SU-DHL-6 (cell line): ENCODE measurements at regions not wholly inside any gene's neighbourhood (a gene's known extent, or its start where the extent isn't known, plus 50 kb on each side); places are given as distances from the start of the nearest gene placed in this dataset.

Experiments used
- H2AFZ ChIP-seq: fragments of 200-600 bp; sonication (generic); 2 replicates; pipeline ENCODE4 v1.6.1; 2014; ENCODE audit warnings: low read depth, mild to moderate bottlenecking, moderate library complexity, mixed read lengths, antibody characterized with exemption, low read length; ENCODE audit not compliant: severe bottlenecking
- H3F3A ChIP-seq: fragments of 200-600 bp; shearing (Covaris generic); 2 replicates; pipeline ENCODE4 v1.6.0; 2016; ENCODE audit warnings: antibody characterized with exemption, mild to moderate bottlenecking; ENCODE audit not compliant: insufficient read depth
- H3K27ac ChIP-seq: fragments of 200-600 bp; sonication (generic); 2 replicates; pipeline ENCODE4 v1.5.1; 2016; ENCODE audit warnings: low read depth, mild to moderate bottlenecking, low read length, moderate library complexity, mixed read lengths
- H3K27me3 ChIP-seq: fragments of 200-600 bp; sonication (generic), shearing (Covaris generic); 2 replicates; pipeline ENCODE4 v1.6.0; 2014; ENCODE audit warnings: mild to moderate bottlenecking, low read length
- H3K36me3 ChIP-seq: fragments of 200-600 bp; sonication (generic); 2 replicates; pipeline ENCODE4 v1.6.1; 2014; ENCODE audit warnings: mild to moderate bottlenecking, low read length, mixed read lengths
- H3K4me2 ChIP-seq: fragments of 300-600, 200-600 bp; shearing (Covaris generic), sonication (generic); 2 replicates; pipeline ENCODE4 v1.6.0; 2014; ENCODE audit warnings: low read length, low read depth, mild to moderate bottlenecking; ENCODE audit not compliant: poor library complexity, severe bottlenecking
- H3K4me3 ChIP-seq: fragments of 200-600 bp; sonication (generic); 2 replicates; pipeline ENCODE4 v1.5.1; 2014; ENCODE audit warnings: antibody characterized with exemption, low read length, mild to moderate bottlenecking, mixed read lengths; ENCODE audit not compliant: insufficient read depth, poor library complexity, severe bottlenecking
- H3K79me2 ChIP-seq: fragments of 200-600 bp; sonication (generic); 2 replicates; pipeline ENCODE4 v1.6.1; 2014; ENCODE audit warnings: mild to moderate bottlenecking, low read length, moderate library complexity; ENCODE audit not compliant: insufficient read depth
- H3K9ac ChIP-seq: fragments of 200-600 bp; sonication (generic); 2 replicates; pipeline ENCODE4 v1.7.0; 2014; ENCODE audit warnings: mild to moderate bottlenecking, low read length
- H3K9me2 ChIP-seq: fragments of 200-600 bp; sonication (generic); replicated peaks from 2 replicates; pipeline ENCODE4 v1.6.1; 2014; ENCODE audit warnings: low read length; ENCODE audit not compliant: insufficient read depth
- H3K9me3 ChIP-seq: fragments of 200-600 bp; sonication (generic); 2 replicates; pipeline ENCODE4 v1.6.1; 2014; ENCODE audit warnings: low read length, mixed read lengths; ENCODE audit not compliant: insufficient read depth
- H4K20me1 ChIP-seq: fragments of 200-600 bp; sonication (generic); 2 replicates; pipeline ENCODE4 v1.6.1; 2014; ENCODE audit warnings: low read depth, mild to moderate bottlenecking, antibody characterized with exemption, low read length, moderate library complexity, mixed read lengths
- CTCF ChIP-seq: fragments of 200-600 bp; sonication (generic); IDR thresholded peaks from one replicate; pipeline ENCODE4 v1.5.1; 2017; ENCODE audit warnings: antibody characterized with exemption, mild to moderate bottlenecking, low read length, moderate library complexity; ENCODE audit not compliant: insufficient read depth, poor library complexity, severe bottlenecking
- EZH2phosphoT487 ChIP-seq: fragments of 200-600 bp; sonication (generic), shearing (Covaris generic); conservative IDR thresholded peaks from 2 replicates; pipeline ENCODE4 v1.6.1; 2018; ENCODE audit warnings: mild to moderate bottlenecking, antibody characterized with exemption, low read length, moderate library complexity, mixed read lengths

DNA sequence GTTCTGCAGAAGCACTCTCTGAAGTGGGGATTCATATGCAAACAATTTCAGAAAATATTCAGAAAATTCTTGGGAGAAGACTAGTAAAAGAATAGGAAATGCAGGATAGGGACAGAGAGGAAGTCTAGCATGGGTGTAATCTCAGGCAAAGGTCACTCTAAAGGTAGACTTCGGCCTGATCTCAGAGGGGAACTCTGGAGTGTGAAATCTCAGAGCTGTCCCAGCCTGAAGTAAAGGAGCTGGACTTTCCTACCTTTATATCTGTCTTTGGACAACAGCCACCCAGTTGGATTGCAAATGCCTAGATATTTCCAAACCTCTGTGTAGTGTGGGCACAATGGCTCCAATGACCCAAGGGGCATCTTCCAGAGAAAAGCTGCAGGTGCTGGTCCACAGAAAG is 379.8 kb downstream of the GPATCH2 start:
- Histone ChIP-seq H3K9me3 (no peaks in the 10 kb centered on the region), H3F3A (no peaks in the 10 kb centered on the region), H3K27ac (no peak overlapping the region), H3K9ac (no peak overlapping the region), H3K4me3 (no peak overlapping the region), H3K27me3 (no peaks in the 10 kb centered on the region), H3K79me2 (no peaks in the 10 kb centered on the region), H2AFZ (no peak overlapping the region), H3K9me2 (no peaks in the 10 kb centered on the region), H4K20me1 (no peaks in the 10 kb centered on the region), H3K4me2 (no peak overlapping the region), H3K36me3 (no peaks in the 10 kb centered on the region)
- no peak for TF ChIP-seq EZH2phosphoT487
- TF ChIP-seq CTCF: no peak

- no peak overlapping the region for H3K4me3 ChIP-seq
- no peaks in the 10 kb centered on the region for H3K79me2 ChIP-seq
- no peak overlapping the region for H3K4me2 ChIP-seq
- H2AFZ ChIP-seq: no peak overlapping the region
- H3K27me3 ChIP-seq: no peaks in the 10 kb centered on the region
- no peaks in the 10 kb centered on the region for H4K20me1 ChIP-seq
- no peak overlapping the region for H3K27ac ChIP-seq
- no peaks in the 10 kb centered on the region for H3K36me3 ChIP-seq
- no peaks in the 10 kb centered on the region for H3K9me2 ChIP-seq
- no peaks in the 10 kb centered on the region for H3F3A ChIP-seq
- no peaks in the 10 kb centered on the region for H3K9me3 ChIP-seq
- no peak overlapping the region for H3K9ac ChIP-seq
- TF ChIP-seq CTCF: no peak
- no peak for TF ChIP-seq EZH2phosphoT487
Measured at GRCh38 chr1:217249857-217250256, 381.0 kb downstream of the GPATCH2 start.

DNA sequence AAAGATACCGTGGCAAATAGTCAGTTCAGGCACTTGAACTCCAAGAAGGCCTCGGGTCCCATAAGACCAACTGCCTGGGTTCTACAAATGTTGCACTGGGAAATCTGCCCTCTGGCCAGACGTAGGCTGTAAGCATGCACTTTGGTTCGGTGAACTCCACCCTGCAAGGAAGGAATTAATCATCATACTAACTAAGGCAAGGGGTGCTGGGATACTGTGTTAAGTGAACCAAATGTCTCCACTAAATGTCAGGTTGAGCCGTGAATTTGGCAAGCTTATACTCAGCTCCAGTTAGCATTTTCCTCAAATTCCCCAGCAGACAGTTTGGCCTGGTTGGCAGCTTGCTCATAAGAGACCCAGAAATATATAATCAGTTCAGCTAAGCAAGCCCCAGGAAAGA is 385.9 kb downstream of the GPATCH2 start:
- no peak overlapping the region for H3K4me3 ChIP-seq
- no peak overlapping the region for H2AFZ ChIP-seq
- H3K4me2 ChIP-seq: no peak overlapping the region
- H4K20me1 ChIP-seq: no peaks in the 10 kb centered on the region
- H3K9me3 ChIP-seq: no peaks in the 10 kb centered on the region
- TF ChIP-seq CTCF (no peak), EZH2phosphoT487 (no peak)
- no peaks in the 10 kb centered on the region for H3K36me3 ChIP-seq
- H3K9ac ChIP-seq: no peak overlapping the region
- no peak overlapping the region for H3K27ac ChIP-seq
- no peaks in the 10 kb centered on the region for H3K9me2 ChIP-seq
- no peaks in the 10 kb centered on the region for H3K27me3 ChIP-seq
- H3K79me2 ChIP-seq: no peaks in the 10 kb centered on the region
- H3F3A ChIP-seq: no peaks in the 10 kb centered on the region

DNA sequence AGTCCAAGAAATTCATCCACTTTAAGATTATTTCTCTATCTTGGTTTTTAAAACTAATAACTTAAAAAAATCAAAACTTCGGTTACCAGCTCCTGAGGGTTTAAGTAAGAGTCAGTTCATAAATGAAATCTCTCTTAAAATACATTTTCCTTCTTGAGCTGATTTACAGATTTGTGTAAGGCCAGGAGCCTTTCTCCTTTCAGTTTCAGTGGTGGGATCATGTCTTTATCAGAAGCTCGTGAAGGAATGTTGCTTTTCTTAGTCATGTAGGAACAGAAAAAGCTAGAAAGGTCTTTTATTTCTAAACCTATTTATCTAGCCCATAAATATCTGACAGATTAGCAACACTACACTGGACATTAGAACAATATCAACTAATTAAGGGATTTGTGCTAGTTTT is 390.2 kb downstream of the GPATCH2 start:
- TF ChIP-seq EZH2phosphoT487 (no peak), CTCF (no peak)
- no peak overlapping the region for H2AFZ ChIP-seq

More for the DNA sequence above, 390.2 kb downstream of the GPATCH2 start:
- no peaks in the 10 kb centered on the region for H3K9me3 ChIP-seq
- H3K4me3 ChIP-seq: no peak overlapping the region
- H3K36me3 ChIP-seq: no peaks in the 10 kb centered on the region
- no peaks in the 10 kb centered on the region for H3K79me2 ChIP-seq
- H3K9me2 ChIP-seq: no peaks in the 10 kb centered on the region
- no peak overlapping the region for H3K27ac ChIP-seq
- no peaks in the 10 kb centered on the region for H3K27me3 ChIP-seq
- H4K20me1 ChIP-seq: no peaks in the 10 kb centered on the region
- H3K4me2 ChIP-seq: no peak overlapping the region
- H3K9ac ChIP-seq: no peak overlapping the region
- H3F3A ChIP-seq: no peaks in the 10 kb centered on the region
